HUES64 (cell line): ENCODE measurements at regions not wholly inside any gene's neighbourhood (a gene's known extent, or its start where the extent isn't known, plus 50 kb on each side); places are given as distances from the start of the nearest gene placed in this dataset.

Experiments used
- H3K27ac ChIP-seq: 2 replicates; pipeline ENCODE4 v1.7.0; 2013; ENCODE audit warnings: low read depth, low read length, inconsistent platforms
- H3K27me3 ChIP-seq: 2 replicates; pipeline ENCODE4 v1.6.1; 2013; ENCODE audit warnings: mild to moderate bottlenecking, low read length; ENCODE audit not compliant: insufficient read depth
- H3K36me3 ChIP-seq: 2 replicates; pipeline ENCODE4 v1.6.1; 2013; ENCODE audit warnings: mild to moderate bottlenecking, low read length; ENCODE audit not compliant: insufficient read depth
- H3K4me1 ChIP-seq: 2 replicates; pipeline ENCODE4 v1.6.1; 2013; ENCODE audit warnings: mild to moderate bottlenecking, low read length, moderate library complexity; ENCODE audit not compliant: insufficient read depth
- H3K4me3 ChIP-seq: 2 replicates; pipeline ENCODE4 v1.5.1; 2013; ENCODE audit warnings: mild to moderate bottlenecking, low read length, moderate library complexity
- H3K9ac ChIP-seq: 2 replicates; pipeline ENCODE4 v1.6.1; 2013; ENCODE audit warnings: mild to moderate bottlenecking, low read depth, low read length
- H3K9me3 ChIP-seq: 2 replicates; pipeline ENCODE4 v1.6.1; 2013; ENCODE audit warnings: low read depth, low read length; ENCODE audit not compliant: insufficient read depth
- WGBS: fragments of 150-250, 120-280 bp; methylation state at CpG from one replicate; pipeline ENCODE4 v1.1.7; 2013; ENCODE audit warnings: missing lambda C conversion rate; 5-methylcytosine and 5-hydroxymethylcytosine counted together

- Histone ChIP-seq H3K4me1 (no peaks in the 10 kb centered on the region), H3K27me3 (no peaks in the 10 kb centered on the region), H3K9me3 (peaks cover 12% of the 10 kb centered on the region; the same call in 1 of the 2 replicates), H3K27ac (no peak overlapping the region), H3K9ac (no peak overlapping the region), H3K4me3 (no peak overlapping the region), H3K36me3 (no peaks in the 10 kb centered on the region)
- WGBS = 67% methylated on average over 3 of the region's 4 CpGs
These were observed 157.4 kb upstream of the RGPD4 start for GRCh38 chr2:107669335-107669734.

- H3K4me3 ChIP-seq = no peak overlapping the region
- H3K36me3 ChIP-seq = no peaks in the 10 kb centered on the region
- no peaks in the 10 kb centered on the region for H3K27me3 ChIP-seq
- H3K9ac ChIP-seq = no peak overlapping the region
- WGBS = 58% methylated on average over 8 of the region's 8 CpGs
- H3K4me1 ChIP-seq = peaks cover 18% of the 10 kb centered on the region
- no peaks in the 10 kb centered on the region for H3K9me3 ChIP-seq
- no peak overlapping the region for H3K27ac ChIP-seq
These were observed 144.8 kb upstream of the RGPD4 start for GRCh38 chr2:107681936-107682335.

- WGBS = 95% methylated on average over 4 of the region's 4 CpGs
- Histone ChIP-seq H3K4me3 (no peak overlapping the region), H3K27me3 (no peaks in the 10 kb centered on the region), H3K36me3 (no peaks in the 10 kb centered on the region), H3K4me1 (peaks cover 18% of the 10 kb centered on the region), H3K9me3 (no peaks in the 10 kb centered on the region), H3K9ac (no peak overlapping the region), H3K27ac (no peak overlapping the region)
These were observed 142.3 kb upstream of the RGPD4 start for GRCh38 chr2:107684421-107684820.

GRCh38 chr2:107685421-107685986 lies 141.2 kb upstream of the RGPD4 start:
- Histone ChIP-seq H3K36me3 (no peaks in the 10 kb centered on the region), H3K27ac (no peak overlapping the region), H3K4me3 (no peak overlapping the region), H3K9me3 (no peaks in the 10 kb centered on the region), H3K9ac (no peak overlapping the region), H3K27me3 (no peaks in the 10 kb centered on the region), H3K4me1 (peaks cover 18% of the 10 kb centered on the region)
- 90% methylated on average over 3 of the region's 3 CpGs for WGBS

GRCh38 chr2:107687073-107687472 lies 139.6 kb upstream of the RGPD4 start:
- 83% methylated on average over 6 of the region's 6 CpGs for whole genome bisulfite sequencing
- H3K36me3 ChIP-seq = no peaks in the 10 kb centered on the region
- H3K4me3 ChIP-seq = no peak overlapping the region
- H3K9me3 ChIP-seq = no peaks in the 10 kb centered on the region
- no peaks in the 10 kb centered on the region for H3K27me3 ChIP-seq
- H3K27ac ChIP-seq = no peak overlapping the region
- peaks cover 12% of the 10 kb centered on the region for H3K4me1 ChIP-seq
- H3K9ac ChIP-seq = no peak overlapping the region

- Histone ChIP-seq H3K27me3 (no peaks in the 10 kb centered on the region), H3K9ac (no peak overlapping the region), H3K4me1 (peaks cover 11% of the 10 kb centered on the region), H3K9me3 (no peaks in the 10 kb centered on the region), H3K27ac (no peak overlapping the region), H3K4me3 (no peak overlapping the region), H3K36me3 (no peaks in the 10 kb centered on the region)
- 97% methylated on average over 3 of the region's 5 CpGs for WGBS
These were observed 138.6 kb upstream of the RGPD4 start for GRCh38 chr2:107688135-107688534.

- WGBS = 100% methylated on average over 2 of the region's 3 CpGs
- Histone ChIP-seq H3K9me3 (no peaks in the 10 kb centered on the region), H3K9ac (no peak overlapping the region), H3K4me1 (peaks cover 3% of the 10 kb centered on the region), H3K4me3 (no peak overlapping the region), H3K36me3 (no peaks in the 10 kb centered on the region), H3K27ac (no peak overlapping the region), H3K27me3 (no peaks in the 10 kb centered on the region)
These were observed 133.1 kb upstream of the RGPD4 start for GRCh38 chr2:107693604-107694003.

- no peak overlapping the region for H3K9ac ChIP-seq
- peaks cover 3% of the 10 kb centered on the region for H3K4me1 ChIP-seq
- 95% methylated on average over 5 of the region's 5 CpGs for whole genome bisulfite sequencing
- H3K36me3 ChIP-seq = no peaks in the 10 kb centered on the region
- H3K4me3 ChIP-seq = no peak overlapping the region
- no peak overlapping the region for H3K27ac ChIP-seq
- no peaks in the 10 kb centered on the region for H3K27me3 ChIP-seq
- no peaks in the 10 kb centered on the region for H3K9me3 ChIP-seq
These were observed 132.0 kb upstream of the RGPD4 start for GRCh38 chr2:107694667-107695066.

- Histone ChIP-seq H3K9me3 (no peaks in the 10 kb centered on the region), H3K36me3 (no peaks in the 10 kb centered on the region), H3K4me3 (no peak overlapping the region), H3K9ac (no peak overlapping the region), H3K4me1 (peaks cover 3% of the 10 kb centered on the region), H3K27me3 (no peaks in the 10 kb centered on the region), H3K27ac (no peak overlapping the region)
These were observed 129.3 kb upstream of the RGPD4 start for GRCh38 chr2:107697385-107697784.

- Histone ChIP-seq H3K4me1 (no peaks in the 10 kb centered on the region; the same call in 1 of the 2 replicates), H3K4me3 (no peak overlapping the region), H3K9ac (no peak overlapping the region), H3K9me3 (no peaks in the 10 kb centered on the region), H3K27me3 (no peaks in the 10 kb centered on the region), H3K27ac (no peak overlapping the region), H3K36me3 (no peaks in the 10 kb centered on the region)
- WGBS = 91% methylated on average over 3 of the region's 3 CpGs
These were observed 127.8 kb upstream of the RGPD4 start for GRCh38 chr2:107698861-107699260.

- Histone ChIP-seq H3K36me3 (no peaks in the 10 kb centered on the region), H3K4me3 (no peak overlapping the region)
- WGBS = no CpG with 5 or more reads among the region's 1 CpG
These were observed 126.6 kb upstream of the RGPD4 start for GRCh38 chr2:107700073-107700472.

GRCh38 chr2:107711941-107712340 lies 114.8 kb upstream of the RGPD4 start:
- H3K9ac ChIP-seq = no peak overlapping the region
- no peaks in the 10 kb centered on the region; the same call in none of the 2 replicates for H3K4me1 ChIP-seq
- H3K36me3 ChIP-seq = no peaks in the 10 kb centered on the region
- H3K4me3 ChIP-seq = no peak overlapping the region
- H3K27ac ChIP-seq = no peak overlapping the region
- no peaks in the 10 kb centered on the region for H3K9me3 ChIP-seq
- 95% methylated on average over 3 of the region's 3 CpGs for WGBS
- H3K27me3 ChIP-seq = no peaks in the 10 kb centered on the region

More at GRCh38 chr2:107700073-107700472, 126.6 kb upstream of the RGPD4 start:
- no peaks in the 10 kb centered on the region for H3K9me3 ChIP-seq
- no peak overlapping the region for H3K27ac ChIP-seq
- no peaks in the 10 kb centered on the region for H3K4me1 ChIP-seq
- H3K9ac ChIP-seq = no peak overlapping the region
- H3K27me3 ChIP-seq = no peaks in the 10 kb centered on the region
